K562 (cell line): ENCODE measurements at regions not wholly inside any gene's neighbourhood (a gene's known extent, or its start where the extent isn't known, plus 50 kb on each side); places are given as distances from the start of the nearest gene placed in this dataset.

Source experiments
- ATAC-seq: fragments of 200-7000 bp; cut with Tn5 transposase; 3 replicates; pipeline ENCODE4 v1.9.1; 2020; ENCODE audit warnings: moderate library complexity
- BruUV-seq: library from RNA; stranded (reverse); fragments of 400-500 nt; replicated peaks from 2 replicates; lab custom pipeline; 2021; lab: Mats Ljungman, UMichigan
- CTCF ChIA-PET: fragments of 300-600 bp; formaldehyde crosslinking; extraction: SDS; loops from one replicate; lab custom pipeline; 2021; ENCODE audit warnings: low intra/inter-chr PET ratio; lab: Yijun Ruan, JAX
- POLR2A ChIA-PET: fragments of 300-600, 350-650 bp; sonication (Branson Sonifier 250); formaldehyde crosslinking; extraction: SDS; loops from one replicate; lab custom pipeline; 2021; ENCODE audit warnings: antibody characterized with exemption, inconsistent platforms; lab: Yijun Ruan, JAX
- DNase-seq, 4 experiments: peaks; one replicate each; pipeline versions ENCODE4 v3.0.0 to v3.0.0-alpha.2; 2011 to 2018; ENCODE audit warnings: low spot score in 3 of 4, mixed read lengths in 3 of 4; ENCODE audit errors: extremely low read depth in 1 of 4
- FAIRE-seq: peaks from 2 replicates; lab custom pipeline; 2011; peaks lifted over from hg19 to GRCh38; lab: Jason Lieb, UNC
- H2AFZ ChIP-seq: 2 replicates; pipeline ENCODE4 v1.6.0; 2011; ENCODE audit warnings: low read depth, low read length, control low read depth, inconsistent platforms
- H3K27ac ChIP-seq: fragments of 200-600 bp; 3 replicates; pipeline ENCODE4 v1.8.0; 2011; ENCODE audit warnings: low read depth, mild to moderate bottlenecking, control low read depth, inconsistent platforms, low read length, moderate library complexity, mixed read lengths; ENCODE audit errors: extremely low read depth
- H3K27me3 ChIP-seq, 2 experiments: fragments of 300-600 bp in 1 of 2; 2 replicates in 1 of 2; 3 replicates in 1 of 2; pipeline versions ENCODE4 v1.6.0 to v1.8.0; 2011; ENCODE audit warnings: inconsistent platforms in 2 of 2, low read length in 2 of 2, mild to moderate bottlenecking in 1 of 2, mixed read lengths in 1 of 2, moderate library complexity in 1 of 2; ENCODE audit not compliant: control insufficient read depth in 2 of 2, insufficient read depth in 2 of 2
- H3K36me3 ChIP-seq: fragments of 300-600 bp; 3 replicates; pipeline ENCODE4 v1.8.0; 2011; ENCODE audit warnings: mild to moderate bottlenecking, low read length, inconsistent platforms; ENCODE audit not compliant: control insufficient read depth, insufficient read depth
- H3K4me1 ChIP-seq, 2 experiments: fragments of 200-600 bp in 1 of 2; replicated peaks in 1 of 2; 2 replicates in 1 of 2; 3 replicates in 1 of 2; pipeline versions ENCODE4 v1.5.1 to v1.8.0; 2011; ENCODE audit warnings: inconsistent platforms in 2 of 2, low read length in 2 of 2, mild to moderate bottlenecking in 1 of 2, mixed read lengths in 1 of 2, moderate library complexity in 1 of 2; ENCODE audit not compliant: control insufficient read depth in 2 of 2, insufficient read depth in 2 of 2
- H3K4me2 ChIP-seq: 2 replicates; pipeline ENCODE4 v1.6.1; 2011; ENCODE audit warnings: low read length, control low read depth, inconsistent platforms, mixed read lengths; ENCODE audit not compliant: insufficient read depth
- H3K4me3 ChIP-seq: fragments of 200-600 bp; sonication (generic), shearing (Covaris generic); 2 replicates; pipeline ENCODE4 v1.5.1; 2016; ENCODE audit warnings: control low read depth, inconsistent platforms
- H3K79me2 ChIP-seq: fragments of 200-600 bp; 3 replicates; pipeline ENCODE4 v1.8.0; 2011; ENCODE audit warnings: low read length, inconsistent platforms; ENCODE audit not compliant: control insufficient read depth, insufficient read depth
- H3K9ac ChIP-seq, 2 experiments: 2 replicates each; pipeline versions ENCODE4 v1.6.0 to v1.6.1; 2011; ENCODE audit warnings: low read depth in 2 of 2, low read length in 2 of 2, control low read depth in 1 of 2, inconsistent platforms in 1 of 2, mild to moderate bottlenecking in 1 of 2, mixed read lengths in 1 of 2; ENCODE audit not compliant: insufficient read depth in 1 of 2
- H3K9me1 ChIP-seq: one replicate; pipeline ENCODE4 v1.6.0; 2011; ENCODE audit warnings: inconsistent platforms, mild to moderate bottlenecking, low read length, moderate library complexity; ENCODE audit not compliant: control insufficient read depth, insufficient read depth
- H3K9me3 ChIP-seq: replicated peaks from 2 replicates; pipeline ENCODE4 v1.5.1; 2011; ENCODE audit warnings: low read depth, low read length, inconsistent platforms; ENCODE audit not compliant: control insufficient read depth, insufficient read depth
- H4K20me1 ChIP-seq: replicated peaks from 2 replicates; pipeline ENCODE4 v1.6.1; 2011; ENCODE audit warnings: low read length, inconsistent platforms, mixed read lengths; ENCODE audit not compliant: control insufficient read depth, insufficient read depth
- CTCFL ChIP-seq: IDR thresholded peaks from 2 replicates; pipeline ENCODE4 v1.6.1; 2011; ENCODE audit warnings: borderline replicate concordance, low read depth, mild to moderate bottlenecking, moderate library complexity, low read length; ENCODE audit not compliant: insufficient read depth, poor library complexity, severe bottlenecking
- ELK3 ChIP-seq: fragments of 450-650 bp; formaldehyde crosslinking; IDR thresholded peaks from 2 replicates; pipeline ENCODE4 v1.4.0; 2020; ENCODE audit warnings: mild to moderate bottlenecking
- HEY1 ChIP-seq: fragments of 250-450 bp; sonication (Bioruptor Pico); IDR thresholded peaks from 2 replicates; pipeline ENCODE4 v1.5.0; 2020; ENCODE audit warnings: mild to moderate bottlenecking, moderate library complexity, borderline replicate concordance
- IFI16 ChIP-seq: fragments of 250-450 bp; sonication (Bioruptor Pico); IDR thresholded peaks from 2 replicates; pipeline ENCODE4 v2.1.2; 2022; ENCODE audit warnings: mild to moderate bottlenecking, inconsistent platforms
- RNF2 ChIP-seq: sonication (generic); IDR thresholded peaks from 2 replicates; pipeline ENCODE4 v1.6.1; 2016
- U2AF1 ChIP-seq: fragments of 200-400 bp; formaldehyde crosslinking; optimal IDR thresholded peaks from 2 replicates; pipeline ENCODE3; 2017; ENCODE audit warnings: mild to moderate bottlenecking, low read depth, low read length, moderate library complexity
- ZNF263 ChIP-seq: sonication (generic); formaldehyde crosslinking; IDR thresholded peaks from 2 replicates; pipeline ENCODE4 v1.8.0; 2022; ENCODE audit warnings: mild to moderate bottlenecking, missing genetic modification reagents, borderline replicate concordance
- WGBS: fragments of 100-300 bp; shearing (Covaris generic); methylation state at CpG from one replicate; pipeline ENCODE4 v1.1.6; 2016; ENCODE audit warnings: low coverage, mixed read lengths; ENCODE audit not compliant: insufficient coverage; ENCODE audit errors: missing lambda C conversion rate; 5-methylcytosine and 5-hydroxymethylcytosine counted together
- in situ Hi-C: fragments of 300-500 bp; cut with MboI; formaldehyde crosslinking; loops from 4 replicates; pipeline ENCODE4 v1.15.0; 2018; ENCODE audit warnings: inconsistent platforms, mixed read lengths
- intact Hi-C: fragments of 100-400 bp; cut with micrococcal nuclease; formaldehyde crosslinking; loops from 2 replicates; pipeline ENCODE4 v1.14.2; 2022

DNA sequence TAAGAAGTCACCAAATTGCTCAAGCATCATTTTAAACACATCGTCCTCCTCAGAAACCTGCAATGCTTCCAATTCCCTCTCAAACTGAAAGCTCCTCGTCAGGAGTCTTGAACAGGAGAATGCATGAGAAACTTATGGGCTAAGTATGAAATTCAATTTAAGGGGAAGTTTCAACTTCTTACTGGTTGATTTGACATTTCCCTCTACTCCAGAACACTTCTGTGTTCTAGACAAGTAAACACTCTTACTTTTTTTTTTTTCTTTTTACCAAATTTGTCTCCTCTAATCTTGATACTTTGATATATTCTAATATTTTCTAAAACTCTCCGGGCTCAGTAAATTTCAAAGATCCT lies 181.7 kb downstream of the RSL24D1 start:
- no peak overlapping the region for H3K4me2 ChIP-seq
- in situ Hi-C loops, result no loop called here
- no peaks in the 10 kb centered on the region for H3K4me1 ChIP-seq
- H3K9ac ChIP-seq, result no peak overlapping the region
- CTCF ChIA-PET, result no interaction called here
- ATAC-seq (no peak), FAIRE-seq (no peak), DNase-seq (no peak)
- H4K20me1 ChIP-seq, result no peaks in the 10 kb centered on the region
- 0% methylated on average over 3 of the region's 3 CpGs for whole genome bisulfite sequencing
- TF ChIP-seq U2AF1 (no peak), IFI16 (CRISPR knock-in tag) (no peak), HEY1 (CRISPR knock-in tag) (no peak), ZNF263 (CRISPR knock-in tag) (no peak), CTCFL (no peak), RNF2 (no peak), ELK3 (no peak)
- POLR2A ChIA-PET, result no interaction called here
- H3K79me2 ChIP-seq, result no peaks in the 10 kb centered on the region
- H3K27ac ChIP-seq, result no peak overlapping the region
- no peak overlapping the region for H3K4me3 ChIP-seq
- H2AFZ ChIP-seq, result no peak overlapping the region
- H3K27me3 ChIP-seq, result no peaks in the 10 kb centered on the region
- H3K9me3 ChIP-seq, result no peaks in the 10 kb centered on the region
- no peaks in the 10 kb centered on the region for H3K9me1 ChIP-seq
- no peaks in the 10 kb centered on the region for H3K36me3 ChIP-seq
- no TSS peak for BruUV-seq
- intact Hi-C loops, result no loop called here
